IMR-90 (cell line): ENCODE measurements at regions not wholly inside any gene's neighbourhood (a gene's known extent, or its start where the extent isn't known, plus 50 kb on each side); places are given as distances from the start of the nearest gene placed in this dataset.

ENCODE experiments used
- ATAC-seq: fragments of 200-7000 bp; cut with Tn5 transposase; 2 replicates; pipeline ENCODE4 v1.9.1; 2020; ENCODE audit warnings: low read depth, mild to moderate bottlenecking, moderate library complexity
- BruUV-seq: library from RNA; stranded (reverse); fragments of 400-500 nt; replicated peaks from 2 replicates; lab custom pipeline; 2021; lab: Mats Ljungman, UMichigan
- CTCF ChIA-PET: fragments of 300-600 bp; formaldehyde crosslinking; extraction: SDS; loops from one replicate; lab custom pipeline; 2021; ENCODE audit warnings: antibody characterized with exemption; lab: Yijun Ruan, JAX
- POLR2A ChIA-PET: fragments of 300-600 bp; sonication (Branson Sonifier 250); formaldehyde crosslinking; loops from one replicate; lab custom pipeline; 2022; ENCODE audit warnings: antibody characterized with exemption; ENCODE audit not compliant: unreplicated experiment; lab: Charles Lee
- DNase-seq: peaks from one replicate; pipeline ENCODE4 v3.0.0; 2013
- H2AFZ ChIP-seq: replicated peaks from 2 replicates; pipeline ENCODE3; 2013; ENCODE audit warnings: low read length, mild to moderate bottlenecking; ENCODE audit not compliant: poor library complexity
- H2AK5ac ChIP-seq: 2 replicates; pipeline ENCODE4 v1.6.1; 2013; ENCODE audit warnings: low read depth, low read length, inconsistent platforms
- H2AK9ac ChIP-seq: replicated peaks from 2 replicates; pipeline ENCODE3; 2013; ENCODE audit warnings: mild to moderate bottlenecking, low read depth, low read length, moderate library complexity; ENCODE audit not compliant: poor library complexity
- H2BK120ac ChIP-seq: 2 replicates; pipeline ENCODE4 v1.6.1; 2013; ENCODE audit warnings: low read depth, low read length, inconsistent platforms
- H2BK15ac ChIP-seq: 3 replicates; pipeline ENCODE4 v1.6.1; 2013; ENCODE audit warnings: low read depth, low read length, inconsistent platforms
- H2BK20ac ChIP-seq: 2 replicates; pipeline ENCODE4 v1.6.1; 2013; ENCODE audit warnings: low read depth, mild to moderate bottlenecking, inconsistent platforms, low read length, moderate library complexity
- H2BK5ac ChIP-seq: 2 replicates; pipeline ENCODE4 v1.6.1; 2013; ENCODE audit warnings: mild to moderate bottlenecking, low read depth, low read length, inconsistent platforms; ENCODE audit not compliant: poor library complexity, severe bottlenecking
- H3K14ac ChIP-seq: replicated peaks from 2 replicates; pipeline ENCODE4 v1.6.1; 2013; ENCODE audit warnings: low read depth, low read length, inconsistent platforms
- H3K18ac ChIP-seq: 2 replicates; pipeline ENCODE4 v1.6.1; 2013; ENCODE audit warnings: low read depth, low read length, control low read depth
- H3K23ac ChIP-seq: 2 replicates; pipeline ENCODE4 v1.6.1; 2013; ENCODE audit warnings: low read depth, low read length, inconsistent platforms
- H3K27ac ChIP-seq: 2 replicates; pipeline ENCODE4 v1.5.1; 2013; ENCODE audit warnings: mild to moderate bottlenecking, control low read depth, low read length; ENCODE audit not compliant: insufficient read depth
- H3K27me3 ChIP-seq: 2 replicates; pipeline ENCODE4 v1.6.1; 2013; ENCODE audit warnings: low read length; ENCODE audit not compliant: control insufficient read depth, insufficient read depth
- H3K36me3 ChIP-seq: 2 replicates; pipeline ENCODE4 v1.6.1; 2013; ENCODE audit warnings: low read length, mixed read lengths; ENCODE audit not compliant: control insufficient read depth, insufficient read depth
- H3K4ac ChIP-seq: 2 replicates; pipeline ENCODE4 v1.6.1; 2013; ENCODE audit warnings: low read depth, low read length, inconsistent platforms
- H3K4me1 ChIP-seq: 2 replicates; pipeline ENCODE4 v1.6.1; 2013; ENCODE audit warnings: low read length, mixed read lengths; ENCODE audit not compliant: control insufficient read depth, insufficient read depth
- H3K4me2 ChIP-seq: 2 replicates; pipeline ENCODE4 v1.6.1; 2013; ENCODE audit warnings: low read depth, mild to moderate bottlenecking, control low read depth, low read length, moderate library complexity
- H3K4me3 ChIP-seq: 2 replicates; pipeline ENCODE4 v1.5.1; 2013; ENCODE audit warnings: low read depth, mild to moderate bottlenecking, control low read depth, low read length, moderate library complexity; ENCODE audit not compliant: insufficient read depth
- H3K56ac ChIP-seq: 2 replicates; pipeline ENCODE4 v1.6.1; 2013; ENCODE audit warnings: low read length, inconsistent platforms; ENCODE audit not compliant: insufficient read depth; ENCODE audit errors: extremely low read depth
- H3K79me1 ChIP-seq, 2 experiments: 2 replicates each; pipeline ENCODE4 v1.6.1; 2013; ENCODE audit warnings: low read length in 2 of 2, inconsistent platforms in 1 of 2, low read depth in 1 of 2
- H3K9ac ChIP-seq: 2 replicates; pipeline ENCODE4 v1.6.1; 2013; ENCODE audit warnings: low read depth, low read length, control low read depth
- H3K9me1 ChIP-seq: 2 replicates; pipeline ENCODE4 v1.6.1; 2013; ENCODE audit warnings: low read length, inconsistent platforms; ENCODE audit not compliant: insufficient read depth
- H3K9me3 ChIP-seq: 2 replicates; pipeline ENCODE4 v1.6.1; 2013; ENCODE audit warnings: low read length; ENCODE audit not compliant: control insufficient read depth, insufficient read depth
- H4K20me1 ChIP-seq: 2 replicates; pipeline ENCODE4 v1.6.1; 2013; ENCODE audit warnings: low read length, inconsistent platforms; ENCODE audit not compliant: insufficient read depth
- H4K5ac ChIP-seq: 2 replicates; pipeline ENCODE4 v1.6.1; 2013; ENCODE audit warnings: mild to moderate bottlenecking, low read depth, low read length, control low read depth
- H4K8ac ChIP-seq, 2 experiments: 2 replicates each; pipeline ENCODE4 v1.6.1; 2013; ENCODE audit warnings: low read depth in 2 of 2, low read length in 2 of 2, control low read depth in 1 of 2, inconsistent platforms in 1 of 2
- H4K91ac ChIP-seq: 2 replicates; pipeline ENCODE4 v1.6.1; 2013; ENCODE audit warnings: low read depth, low read length, inconsistent platforms; ENCODE audit not compliant: insufficient read depth
- BHLHE40 ChIP-seq: fragments of 150-350 bp; IDR thresholded peaks from 2 replicates; pipeline ENCODE4 v1.6.1; 2016; ENCODE audit warnings: mild to moderate bottlenecking, low read depth, low read length
- CEBPB ChIP-seq: IDR thresholded peaks from 2 replicates; pipeline ENCODE4 v1.6.1; 2012; ENCODE audit warnings: low read depth, low read length, improper control_type of control experiment
- CHD1 ChIP-seq: IDR thresholded peaks from 2 replicates; pipeline ENCODE4 v1.6.1; 2012; ENCODE audit warnings: low read depth, low read length, improper control_type of control experiment
- FOS ChIP-seq: fragments of 150-350 bp; IDR thresholded peaks from 2 replicates; pipeline ENCODE4 v1.6.1; 2016; ENCODE audit warnings: low read depth, low read length
- MAFK ChIP-seq: IDR thresholded peaks from 2 replicates; pipeline ENCODE4 v1.6.1; 2012; ENCODE audit warnings: low read depth, low read length, improper control_type of control experiment
- MAZ ChIP-seq: IDR thresholded peaks from 2 replicates; pipeline ENCODE4 v1.6.1; 2012; ENCODE audit warnings: low read depth, mild to moderate bottlenecking, low read length, improper control_type of control experiment, moderate library complexity, borderline replicate concordance
- MXI1 ChIP-seq: IDR thresholded peaks from 2 replicates; pipeline ENCODE4 v1.6.1; 2012; ENCODE audit warnings: low read depth, mild to moderate bottlenecking, low read length, moderate library complexity, borderline replicate concordance
- NFE2L2 ChIP-seq: fragments of 150-350 bp; IDR thresholded peaks from 2 replicates; pipeline ENCODE4 v1.6.1; 2016; ENCODE audit warnings: low read depth, mild to moderate bottlenecking, low read length
- POLR2A ChIP-seq: IDR thresholded peaks from 2 replicates; pipeline ENCODE4 v1.6.1; 2012; ENCODE audit warnings: mild to moderate bottlenecking, low read depth, low read length
- RAD21 ChIP-seq: IDR thresholded peaks from 2 replicates; pipeline ENCODE4 v1.6.1; 2012; ENCODE audit warnings: low read length, improper control_type of control experiment
- RCOR1 ChIP-seq: IDR thresholded peaks from 2 replicates; pipeline ENCODE4 v1.6.1; 2012; ENCODE audit warnings: mild to moderate bottlenecking, low read length, improper control_type of control experiment; ENCODE audit not compliant: insufficient replicate concordance
- RFX5 ChIP-seq: IDR thresholded peaks from 2 replicates; pipeline ENCODE4 v1.8.0; 2012; ENCODE audit warnings: low read depth, mild to moderate bottlenecking, low read length, moderate library complexity
- SMC3 ChIP-seq: fragments of 150-350 bp; IDR thresholded peaks from 2 replicates; pipeline ENCODE4 v1.6.1; 2016; ENCODE audit warnings: low read depth, mild to moderate bottlenecking, antibody characterized with exemption, low read length, moderate library complexity
- WGBS, 2 experiments: methylation state at CpG; one replicate each; pipeline versions ENCODE4 v1.1.5 to v1.1.7; 2013; ENCODE audit warnings: missing lambda C conversion rate in 2 of 2; ENCODE audit not compliant: insufficient read length in 1 of 2; ENCODE audit errors: extremely low coverage in 2 of 2; 5-methylcytosine and 5-hydroxymethylcytosine counted together
- dilution Hi-C: fragments of 300-500 bp; cut with HindIII; formaldehyde crosslinking; loops from one replicate; pipeline ENCODE4 v1.14.3; 2018; ENCODE audit warnings: low sequenced_read_pairs; ENCODE audit not compliant: unreplicated experiment
- in situ Hi-C: fragments of 300-500 bp; cut with MboI; formaldehyde crosslinking; loops from 3 replicates; pipeline ENCODE4 v1.14.3; 2019; ENCODE audit warnings: low sequenced_read_pairs, inconsistent platforms, mixed read lengths
- intact Hi-C: fragments of 100-400 bp; cut with micrococcal nuclease; formaldehyde crosslinking; loops from 2 replicates; pipeline ENCODE4 v1.10.0; 2022
- TF ChIP-seq, protein P1 (sequence below): fragments of 150-350 bp; IDR thresholded peaks from 2 replicates; pipeline ENCODE4 v1.6.1; 2016; ENCODE audit warnings: low read depth, mild to moderate bottlenecking, low read length, moderate library complexity, borderline replicate concordance
- TF ChIP-seq, protein P2 (sequence below): conservative IDR thresholded peaks from 2 replicates; pipeline ENCODE4 v1.5.1; 2012; ENCODE audit warnings: mild to moderate bottlenecking, low read depth, low read length, improper control_type of control experiment

DNA sequence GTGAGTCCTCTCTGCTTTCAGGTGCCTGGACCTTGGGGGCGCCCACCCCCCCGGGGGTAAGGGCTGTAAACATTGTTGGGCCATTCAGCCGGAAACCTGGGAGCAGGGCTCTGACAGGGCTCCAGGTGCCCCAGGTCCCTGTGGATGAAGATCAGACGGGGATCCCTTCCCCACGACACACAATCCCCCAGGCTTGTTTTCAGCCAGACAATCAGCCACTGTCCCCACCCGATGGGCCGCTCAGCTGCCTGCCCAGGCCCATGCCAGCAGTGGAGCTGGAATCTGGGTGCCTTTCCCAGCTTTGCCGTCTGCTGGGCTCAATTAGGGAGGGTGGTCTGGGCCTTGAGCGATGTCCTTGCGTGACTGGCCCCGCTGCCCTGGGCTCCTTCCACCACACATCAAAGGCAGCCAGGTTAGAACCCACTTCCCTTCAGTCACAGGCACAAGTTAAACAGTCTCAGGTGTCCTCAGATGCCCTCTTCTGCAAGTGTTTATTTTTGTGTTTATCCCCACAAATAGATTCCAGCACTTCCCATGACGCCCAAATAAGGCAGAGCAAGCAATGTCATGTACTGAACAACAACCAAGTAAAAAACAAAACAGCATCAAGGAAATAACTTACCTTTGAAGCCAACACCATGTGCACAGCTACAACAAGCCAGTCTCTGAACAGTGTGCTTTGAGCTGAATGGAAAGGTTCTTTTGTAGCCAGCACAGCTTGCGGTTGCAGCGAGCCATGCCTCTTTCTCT lies 77.0 kb upstream of the ALDH1A3 start:
- dilution Hi-C loops: no loop called here
- H3K4me2 ChIP-seq: no peak overlapping the region
- WGBS, 2 experiments: no CpG with 5 or more reads among the region's 14 CpGs
- no peaks in the 10 kb centered on the region; the same call in 1 of the 2 replicates for H3K9me3 ChIP-seq
- ChIA-PET CTCF (no interaction called here), POLR2A (no interaction called here)
- H2BK15ac ChIP-seq: no peak overlapping the region
- H2AK9ac ChIP-seq: no peak overlapping the region
- no peak for TF ChIP-seq RCOR1
- TF ChIP-seq MAZ: no peak
- TF ChIP-seq, protein P1, sequence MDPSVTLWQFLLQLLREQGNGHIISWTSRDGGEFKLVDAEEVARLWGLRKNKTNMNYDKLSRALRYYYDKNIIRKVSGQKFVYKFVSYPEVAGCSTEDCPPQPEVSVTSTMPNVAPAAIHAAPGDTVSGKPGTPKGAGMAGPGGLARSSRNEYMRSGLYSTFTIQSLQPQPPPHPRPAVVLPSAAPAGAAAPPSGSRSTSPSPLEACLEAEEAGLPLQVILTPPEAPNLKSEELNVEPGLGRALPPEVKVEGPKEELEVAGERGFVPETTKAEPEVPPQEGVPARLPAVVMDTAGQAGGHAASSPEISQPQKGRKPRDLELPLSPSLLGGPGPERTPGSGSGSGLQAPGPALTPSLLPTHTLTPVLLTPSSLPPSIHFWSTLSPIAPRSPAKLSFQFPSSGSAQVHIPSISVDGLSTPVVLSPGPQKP: no peak
- TF ChIP-seq, protein P2, sequence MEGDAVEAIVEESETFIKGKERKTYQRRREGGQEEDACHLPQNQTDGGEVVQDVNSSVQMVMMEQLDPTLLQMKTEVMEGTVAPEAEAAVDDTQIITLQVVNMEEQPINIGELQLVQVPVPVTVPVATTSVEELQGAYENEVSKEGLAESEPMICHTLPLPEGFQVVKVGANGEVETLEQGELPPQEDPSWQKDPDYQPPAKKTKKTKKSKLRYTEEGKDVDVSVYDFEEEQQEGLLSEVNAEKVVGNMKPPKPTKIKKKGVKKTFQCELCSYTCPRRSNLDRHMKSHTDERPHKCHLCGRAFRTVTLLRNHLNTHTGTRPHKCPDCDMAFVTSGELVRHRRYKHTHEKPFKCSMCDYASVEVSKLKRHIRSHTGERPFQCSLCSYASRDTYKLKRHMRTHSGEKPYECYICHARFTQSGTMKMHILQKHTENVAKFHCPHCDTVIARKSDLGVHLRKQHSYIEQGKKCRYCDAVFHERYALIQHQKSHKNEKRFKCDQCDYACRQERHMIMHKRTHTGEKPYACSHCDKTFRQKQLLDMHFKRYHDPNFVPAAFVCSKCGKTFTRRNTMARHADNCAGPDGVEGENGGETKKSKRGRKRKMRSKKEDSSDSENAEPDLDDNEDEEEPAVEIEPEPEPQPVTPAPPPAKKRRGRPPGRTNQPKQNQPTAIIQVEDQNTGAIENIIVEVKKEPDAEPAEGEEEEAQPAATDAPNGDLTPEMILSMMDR: no peak
- TF ChIP-seq NFE2L2: no peak
- no peak for TF ChIP-seq FOS
- no peak for TF ChIP-seq MAFK
- no peak for TF ChIP-seq RFX5
- TF ChIP-seq SMC3: no peak
- no peak for TF ChIP-seq MXI1
- TF ChIP-seq POLR2A: no peak
- no peak for TF ChIP-seq CEBPB
- TF ChIP-seq BHLHE40: no peak
- TF ChIP-seq RAD21: no peak
- no peak for TF ChIP-seq CHD1
- H2AK5ac ChIP-seq: no peak overlapping the region
- H3K18ac ChIP-seq: no peak overlapping the region
- in situ Hi-C loops: no loop called here
- no TSS peak for BruUV-seq
- ATAC-seq (no peak), DNase-seq (no peak)
- H4K8ac ChIP-seq: no peak overlapping the region
- H4K91ac ChIP-seq: no peak overlapping the region
- no peak overlapping the region for H3K27ac ChIP-seq
- H3K4me1 ChIP-seq: no peaks in the 10 kb centered on the region
- H3K14ac ChIP-seq: no peak overlapping the region
- H2AFZ ChIP-seq: no peak overlapping the region
- no peak overlapping the region for H3K9ac ChIP-seq
- H2BK5ac ChIP-seq: no peak overlapping the region
- no peak overlapping the region for H3K4me3 ChIP-seq
- H2BK20ac ChIP-seq: no peak overlapping the region
- H3K23ac ChIP-seq: no peak overlapping the region
- H3K36me3 ChIP-seq: no peaks in the 10 kb centered on the region
- no peaks in the 10 kb centered on the region for H3K79me1 ChIP-seq
- H2BK120ac ChIP-seq: no peak overlapping the region
- no peaks in the 10 kb centered on the region for H4K20me1 ChIP-seq
- no peak overlapping the region for H4K5ac ChIP-seq
- H3K9me1 ChIP-seq: no peaks in the 10 kb centered on the region
- no peak overlapping the region for H3K56ac ChIP-seq
- H3K27me3 ChIP-seq: peaks cover 6% of the 10 kb centered on the region
- no peak overlapping the region for H3K4ac ChIP-seq
- intact Hi-C loops: no loop called here
